Keratinocyte (primary cell): ENCODE measurements at regions not wholly inside any gene's neighbourhood (a gene's known extent, or its start where the extent isn't known, plus 50 kb on each side); places are given as distances from the start of the nearest gene placed in this dataset.
A peak's percentile ranks its signal among the peaks of the same experiment; 100 is the strongest.

Experiments
- DNase-seq: peaks from one replicate; pipeline ENCODE4 v3.0.0-alpha.2; 2011; ENCODE audit warnings: low read depth, missing footprints, low spot score
- FAIRE-seq: peaks from 2 replicates; lab custom pipeline; 2011; peaks lifted over from hg19 to GRCh38; lab: Jason Lieb, UNC
- H2AFZ ChIP-seq: 2 replicates; pipeline ENCODE4 v1.6.0; 2012; ENCODE audit warnings: low read length, control low read depth, inconsistent platforms; ENCODE audit not compliant: control insufficient read depth
- H3K27ac ChIP-seq: 2 replicates; pipeline ENCODE4 v1.5.1; 2011; ENCODE audit warnings: low read length; ENCODE audit not compliant: control insufficient read depth, insufficient read depth
- H3K27me3 ChIP-seq: 3 replicates; pipeline ENCODE4 v1.6.0; 2011; ENCODE audit warnings: low read length; ENCODE audit not compliant: control insufficient read depth, insufficient read depth; ENCODE audit errors: extremely low read depth
- H3K36me3 ChIP-seq, 2 experiments: 2 replicates in 1 of 2; 3 replicates in 1 of 2; pipeline ENCODE4 v1.5.1; 2011; ENCODE audit warnings: low read length in 2 of 2, mild to moderate bottlenecking in 1 of 2; ENCODE audit not compliant: control insufficient read depth in 2 of 2, insufficient read depth in 2 of 2; ENCODE audit errors: extremely low read depth in 1 of 2
- H3K4me1 ChIP-seq: 3 replicates; pipeline ENCODE4 v1.5.1; 2011; ENCODE audit warnings: low read length; ENCODE audit not compliant: control insufficient read depth, insufficient read depth; ENCODE audit errors: extremely low read depth
- H3K4me2 ChIP-seq: 3 replicates; pipeline ENCODE4 v1.6.0; 2011; ENCODE audit warnings: low read depth, low read length; ENCODE audit not compliant: control insufficient read depth, insufficient read depth; ENCODE audit errors: extremely low read depth
- H3K4me3 ChIP-seq, 3 experiments: fragments of 200-600 bp in 1 of 3; sonication (generic) in 1 of 3; 2 replicates in 2 of 3; 3 replicates in 1 of 3; pipeline ENCODE4 v1.5.1; 2011 to 2016; ENCODE audit warnings: low read length in 3 of 3, mild to moderate bottlenecking in 3 of 3, control low read depth in 2 of 3, inconsistent platforms in 1 of 3, low read depth in 1 of 3, mixed read lengths in 1 of 3, mixed run types in 1 of 3, moderate library complexity in 1 of 3; ENCODE audit not compliant: control insufficient read depth in 2 of 3, insufficient read depth in 2 of 3; ENCODE audit errors: extremely low read depth in 1 of 3
- H3K79me2 ChIP-seq: 2 replicates; pipeline ENCODE4 v1.6.0; 2012; ENCODE audit warnings: low read length; ENCODE audit not compliant: control insufficient read depth, insufficient read depth
- H3K9ac ChIP-seq: 3 replicates; pipeline ENCODE4 v1.6.0; 2011; ENCODE audit warnings: low read length; ENCODE audit not compliant: control insufficient read depth, insufficient read depth; ENCODE audit errors: extremely low read depth
- H3K9me1 ChIP-seq: 3 replicates; pipeline ENCODE4 v1.6.0; 2011; ENCODE audit warnings: low read length; ENCODE audit not compliant: control insufficient read depth, insufficient read depth; ENCODE audit errors: extremely low read depth
- H3K9me3 ChIP-seq: 2 replicates; pipeline ENCODE4 v1.5.1; 2012; ENCODE audit warnings: low read depth, low read length; ENCODE audit not compliant: control insufficient read depth
- H4K20me1 ChIP-seq: 3 replicates; pipeline ENCODE4 v1.6.0; 2011; ENCODE audit warnings: low read length; ENCODE audit not compliant: control insufficient read depth, insufficient read depth; ENCODE audit errors: extremely low read depth
- CTCF ChIP-seq, 3 experiments: IDR thresholded peaks in 1 of 3; conservative IDR thresholded peaks in 1 of 3; optimal IDR thresholded peaks in 1 of 3; 2 replicates in 2 of 3; 3 replicates in 1 of 3; pipeline versions ENCODE3 to v1.5.1; 2011; ENCODE audit warnings: low read length in 3 of 3, mild to moderate bottlenecking in 3 of 3, moderate library complexity in 2 of 3, control low read depth in 1 of 3, inconsistent platforms in 1 of 3; ENCODE audit not compliant: insufficient read depth in 2 of 3; ENCODE audit errors: extremely low read depth in 1 of 3
- EZH2 ChIP-seq: IDR thresholded peaks from one replicate; pipeline ENCODE4 v1.6.1; 2012; ENCODE audit warnings: inconsistent platforms, mild to moderate bottlenecking, low read length, moderate library complexity
- dilution Hi-C: fragments of 300-500 bp; cut with MboI; formaldehyde crosslinking; loops from one replicate; pipeline ENCODE4 v1.7.0; 2020; ENCODE audit warnings: low sequenced_read_pairs; ENCODE audit not compliant: extremely low pct_ligation_motif_present

GRCh38 chr20:22796469-22797077 lies 212.2 kb upstream of the FOXA2 start:
- no peaks in the 10 kb centered on the region for H3K27me3 ChIP-seq
- H3K79me2 ChIP-seq = no peaks in the 10 kb centered on the region
- no peak overlapping the region for H3K9ac ChIP-seq
- H3K36me3 ChIP-seq = no peaks in the 10 kb centered on the region
- dilution Hi-C loops = no loop called here
- DNase-seq = no peak
- TF ChIP-seq EZH2 (no peak), CTCF (optimal IDR thresholded peaks at IDR 0.05 in 1 of 3, IDR thresholded peaks at IDR 0.05 in 1 of 3, conservative IDR thresholded peaks at IDR 0.05 in 1 of 3; ENCODE audit: extremely low read depth in 1 of 3, insufficient read depth in 2 of 3, low read length in 3 of 3) (no peak)
- H3K9me1 ChIP-seq = no peaks in the 10 kb centered on the region
- H3K9me3 ChIP-seq = no peaks in the 10 kb centered on the region
- H4K20me1 ChIP-seq = no peaks in the 10 kb centered on the region
- no peak overlapping the region for H3K4me2 ChIP-seq
- H3K4me3 ChIP-seq = no peak overlapping the region
- H3K4me1 ChIP-seq = peaks cover 48% of the 10 kb centered on the region
- H3K27ac ChIP-seq = no peak overlapping the region
- FAIRE-seq = no peak
- H2AFZ ChIP-seq = no peak overlapping the region

- no peak for DNase-seq
- peaks cover 43% of the 10 kb centered on the region for H3K4me1 ChIP-seq
- peak overlapping the region; percentile 19 for H3K27ac ChIP-seq
- no peaks in the 10 kb centered on the region for H3K79me2 ChIP-seq
- dilution Hi-C loops = no loop called here
- H3K9ac ChIP-seq = no peak overlapping the region
- H3K4me3 ChIP-seq = no peak overlapping the region
- no peaks in the 10 kb centered on the region for H3K9me3 ChIP-seq
- H4K20me1 ChIP-seq = no peaks in the 10 kb centered on the region
- no peak overlapping the region for H2AFZ ChIP-seq
- no peaks in the 10 kb centered on the region for H3K27me3 ChIP-seq
- TF ChIP-seq EZH2 (no peak), CTCF (optimal IDR thresholded peaks at IDR 0.05 in 1 of 3, IDR thresholded peaks at IDR 0.05 in 1 of 3, conservative IDR thresholded peaks at IDR 0.05 in 1 of 3; ENCODE audit: extremely low read depth in 1 of 3, insufficient read depth in 2 of 3, low read length in 3 of 3) (no peak)
- peak; percentile 75 for FAIRE-seq
- H3K4me2 ChIP-seq = peak overlapping the region; percentile 13
- H3K9me1 ChIP-seq = no peaks in the 10 kb centered on the region
- no peaks in the 10 kb centered on the region for H3K36me3 ChIP-seq
Observed at GRCh38 chr20:22797103-22797502, 212.7 kb upstream of the FOXA2 start.
